BE2C (cell line): ENCODE measurements at regions not wholly inside any gene's neighbourhood (a gene's known extent, or its start where the extent isn't known, plus 50 kb on each side); places are given as distances from the start of the nearest gene placed in this dataset.
"Not testable (repeated sequence)": the region's sequence is repeated elsewhere in the genome, so short reads cannot be mapped to it uniquely, and the experiment has no call there.

Source experiments
- DNase-seq: peaks from one replicate; pipeline ENCODE4 v3.0.0-alpha.2; 2020
- H3K27me3 ChIP-seq: fragments of 250-450 bp; sonication (Bioruptor Pico); 2 replicates; pipeline ENCODE4 v1.5.1; 2020; ENCODE audit warnings: mild to moderate bottlenecking
- H3K36me3 ChIP-seq: fragments of 250-450 bp; sonication (Bioruptor Pico); 2 replicates; pipeline ENCODE4 v1.5.1; 2020; ENCODE audit warnings: mild to moderate bottlenecking
- H3K4me1 ChIP-seq: fragments of 250-450 bp; sonication (Bioruptor Pico); 2 replicates; pipeline ENCODE4 v1.5.1; 2020
- H3K4me3 ChIP-seq: 2 replicates; pipeline ENCODE4 v1.5.1; 2011; ENCODE audit warnings: low read depth, low read length
- H3K9me3 ChIP-seq: fragments of 250-450 bp; sonication (Bioruptor Pico); 2 replicates; pipeline ENCODE4 v1.5.1; 2020
- TF ChIP-seq, protein P1 (sequence below): IDR thresholded peaks from 2 replicates; pipeline ENCODE4 v1.5.1; 2012; ENCODE audit warnings: mild to moderate bottlenecking, low read depth, low read length

DNA sequence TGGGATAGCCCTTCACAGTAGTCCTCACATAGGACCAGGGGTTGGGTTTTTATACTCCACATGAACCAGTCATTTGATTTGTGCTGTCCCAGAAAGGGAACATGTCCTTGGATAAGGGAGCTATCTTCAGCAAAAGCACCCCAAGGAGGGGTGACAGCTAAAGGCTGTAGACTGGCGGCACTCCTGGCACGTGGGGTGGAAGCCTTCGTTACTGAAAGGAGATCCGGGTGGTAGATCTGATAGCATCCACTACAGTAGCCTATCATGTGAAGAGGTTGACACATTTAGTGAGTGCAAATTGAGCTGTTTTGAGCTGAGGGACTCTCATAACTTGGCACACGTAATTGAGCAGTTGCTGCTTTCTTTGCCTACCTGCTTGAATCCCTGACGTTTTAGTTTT is 588.8 kb upstream of the GOLIM4 start:
- H3K27me3 ChIP-seq, result no peaks in the 10 kb centered on the region
- no peaks in the 10 kb centered on the region for H3K9me3 ChIP-seq
- TF ChIP-seq, protein P1, sequence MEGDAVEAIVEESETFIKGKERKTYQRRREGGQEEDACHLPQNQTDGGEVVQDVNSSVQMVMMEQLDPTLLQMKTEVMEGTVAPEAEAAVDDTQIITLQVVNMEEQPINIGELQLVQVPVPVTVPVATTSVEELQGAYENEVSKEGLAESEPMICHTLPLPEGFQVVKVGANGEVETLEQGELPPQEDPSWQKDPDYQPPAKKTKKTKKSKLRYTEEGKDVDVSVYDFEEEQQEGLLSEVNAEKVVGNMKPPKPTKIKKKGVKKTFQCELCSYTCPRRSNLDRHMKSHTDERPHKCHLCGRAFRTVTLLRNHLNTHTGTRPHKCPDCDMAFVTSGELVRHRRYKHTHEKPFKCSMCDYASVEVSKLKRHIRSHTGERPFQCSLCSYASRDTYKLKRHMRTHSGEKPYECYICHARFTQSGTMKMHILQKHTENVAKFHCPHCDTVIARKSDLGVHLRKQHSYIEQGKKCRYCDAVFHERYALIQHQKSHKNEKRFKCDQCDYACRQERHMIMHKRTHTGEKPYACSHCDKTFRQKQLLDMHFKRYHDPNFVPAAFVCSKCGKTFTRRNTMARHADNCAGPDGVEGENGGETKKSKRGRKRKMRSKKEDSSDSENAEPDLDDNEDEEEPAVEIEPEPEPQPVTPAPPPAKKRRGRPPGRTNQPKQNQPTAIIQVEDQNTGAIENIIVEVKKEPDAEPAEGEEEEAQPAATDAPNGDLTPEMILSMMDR, result no peak
- no peak for DNase-seq
- no peak overlapping the region for H3K4me3 ChIP-seq
- no peaks in the 10 kb centered on the region for H3K4me1 ChIP-seq
- no peaks in the 10 kb centered on the region for H3K36me3 ChIP-seq

DNA sequence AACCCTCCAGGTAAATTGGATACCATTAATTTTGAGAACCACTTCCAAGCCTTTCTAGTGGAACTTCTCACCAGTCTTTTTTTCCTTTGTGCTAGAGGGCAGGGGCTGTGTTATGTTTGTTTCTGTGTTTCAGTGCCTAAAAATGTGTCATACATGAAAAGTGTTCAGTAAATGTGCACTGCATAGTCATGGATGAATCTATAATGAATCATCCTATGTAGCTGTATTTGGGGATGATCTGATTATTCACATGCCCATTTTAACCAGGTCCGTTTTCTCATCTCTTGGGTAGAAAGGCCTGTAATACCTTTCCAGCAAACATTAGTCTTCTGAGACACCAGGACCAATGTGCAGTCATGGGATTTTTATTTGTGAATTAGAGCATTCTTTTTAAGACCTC is 583.0 kb upstream of the GOLIM4 start:
- no peaks in the 10 kb centered on the region for H3K36me3 ChIP-seq
- no peaks in the 10 kb centered on the region for H3K4me1 ChIP-seq
- DNase-seq, result no peak
- H3K4me3 ChIP-seq, result no peak overlapping the region
- H3K27me3 ChIP-seq, result no peaks in the 10 kb centered on the region
- TF ChIP-seq, protein P1, result no peak
- no peaks in the 10 kb centered on the region for H3K9me3 ChIP-seq

DNA sequence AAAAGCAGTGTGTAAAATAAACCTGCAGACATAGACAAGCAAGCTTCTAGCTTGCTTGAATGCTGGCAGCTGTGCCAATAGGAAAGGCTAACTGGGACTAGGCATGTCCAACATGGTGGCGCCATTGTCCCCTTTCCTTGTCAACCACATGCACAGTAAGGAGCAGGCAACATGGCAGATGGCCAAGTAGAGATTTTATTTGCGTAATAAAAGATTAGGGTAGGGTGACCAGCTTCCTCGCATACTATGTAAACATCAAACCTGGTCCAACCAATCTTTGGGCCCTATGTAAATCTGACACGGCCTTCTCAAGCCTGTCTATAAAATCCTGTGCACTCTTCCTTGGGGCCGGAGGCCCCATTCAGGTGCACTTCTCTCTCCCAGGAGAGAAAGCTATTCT is 575.4 kb upstream of the GOLIM4 start:
- no peaks in the 10 kb centered on the region for H3K27me3 ChIP-seq
- TF ChIP-seq, protein P1, result no peak
- DNase-seq, result peak; percentile 40
- no peak overlapping the region for H3K4me3 ChIP-seq
- H3K9me3 ChIP-seq, result no peaks in the 10 kb centered on the region
- no peaks in the 10 kb centered on the region for H3K4me1 ChIP-seq
- no peaks in the 10 kb centered on the region for H3K36me3 ChIP-seq

DNA sequence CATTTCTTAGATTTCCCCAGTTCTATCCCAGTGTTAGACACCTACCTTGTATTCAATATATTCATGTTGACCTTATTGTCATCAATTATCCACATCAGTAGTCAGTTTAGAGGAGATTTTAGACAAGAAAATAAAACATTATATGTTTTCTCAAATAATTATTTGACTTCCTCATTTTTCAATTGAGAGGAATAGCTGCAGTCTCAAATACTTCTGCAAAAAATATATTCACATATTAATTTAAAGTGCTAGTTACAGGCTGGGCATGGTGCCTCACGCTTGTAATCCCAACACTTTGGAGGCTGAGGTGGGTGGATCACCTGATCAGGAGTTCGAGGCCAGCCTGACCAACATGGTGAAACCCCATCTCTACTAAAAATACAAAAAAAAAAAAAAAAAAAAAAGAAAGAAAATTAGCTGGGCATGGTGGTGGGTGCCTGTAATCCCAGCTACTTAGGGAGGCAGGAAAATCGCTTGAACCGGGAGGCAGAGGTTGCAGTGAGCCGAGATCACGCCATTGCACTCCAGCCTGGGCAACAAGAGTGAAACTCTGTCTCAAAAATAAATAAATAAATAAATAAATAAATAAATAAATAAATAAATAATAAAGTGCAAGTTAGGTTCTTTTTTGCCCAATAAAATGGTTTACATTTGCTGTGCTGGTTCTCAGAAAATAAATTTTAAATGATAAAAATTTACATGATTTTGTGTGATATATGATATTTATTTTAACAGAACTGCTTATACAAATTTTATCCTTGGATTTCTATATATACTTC is 565.3 kb upstream of the GOLIM4 start:
- not testable (repeated sequence) for H3K36me3 ChIP-seq, H3K9me3 ChIP-seq, DNase-seq, H3K4me3 ChIP-seq, H3K4me1 ChIP-seq, H3K27me3 ChIP-seq

DNA sequence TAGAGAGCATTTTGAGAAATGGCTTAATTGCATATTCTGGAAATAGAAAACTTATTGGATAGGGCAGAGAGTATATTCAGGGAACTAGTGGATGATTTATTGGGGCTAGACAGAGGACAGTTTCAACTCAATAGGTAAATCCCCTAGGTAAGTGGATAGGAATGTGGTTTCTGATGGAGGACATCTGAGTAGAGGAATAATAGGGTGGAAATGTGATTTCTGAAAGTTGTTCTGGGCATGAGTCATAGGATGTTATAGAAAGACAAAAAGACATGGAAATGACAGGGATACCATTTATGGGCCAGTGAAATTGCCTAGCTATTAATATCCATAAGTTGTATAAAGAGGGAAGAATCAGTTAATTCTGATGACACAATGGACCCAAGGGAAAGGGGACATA is 563.3 kb upstream of the GOLIM4 start:
- H3K4me3 ChIP-seq, result no peak overlapping the region
- no peaks in the 10 kb centered on the region for H3K36me3 ChIP-seq
- TF ChIP-seq, protein P1, result no peak
- H3K4me1 ChIP-seq, result no peaks in the 10 kb centered on the region
- DNase-seq, result no peak
- H3K27me3 ChIP-seq, result no peaks in the 10 kb centered on the region
- H3K9me3 ChIP-seq, result no peaks in the 10 kb centered on the region

DNA sequence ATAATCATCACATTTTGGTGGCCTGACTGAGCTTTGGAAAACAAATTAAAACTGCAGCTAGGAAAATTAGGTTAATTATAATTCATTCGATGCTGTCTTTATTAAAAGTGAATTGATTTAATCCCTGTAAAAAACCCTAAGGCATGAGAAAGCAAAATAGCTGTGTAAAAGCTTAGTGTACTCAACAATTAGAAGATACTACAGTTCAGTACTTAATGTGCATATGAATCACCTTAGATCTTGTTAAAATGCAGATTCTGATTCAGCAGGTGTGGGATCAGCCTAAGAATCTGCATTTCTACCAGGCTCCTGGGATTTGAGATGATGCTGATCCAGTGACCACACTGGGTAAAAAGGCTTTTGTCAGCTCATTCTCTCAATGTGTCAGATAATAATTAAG is 559.9 kb upstream of the GOLIM4 start:
- Histone ChIP-seq H3K9me3 (no peaks in the 10 kb centered on the region), H3K4me3 (no peak overlapping the region), H3K4me1 (no peaks in the 10 kb centered on the region), H3K36me3 (no peaks in the 10 kb centered on the region), H3K27me3 (no peaks in the 10 kb centered on the region)
- TF ChIP-seq, protein P1, result no peak
- no peak for DNase-seq
